K562 (cell line): ENCODE measurements at regions not wholly inside any gene's neighbourhood (a gene's known extent, or its start where the extent isn't known, plus 50 kb on each side); places are given as distances from the start of the nearest gene placed in this dataset.

Experiments used
- ATAC-seq: fragments of 200-7000 bp; cut with Tn5 transposase; 3 replicates; pipeline ENCODE4 v1.9.1; 2020; ENCODE audit warnings: moderate library complexity
- BruUV-seq: library from RNA; stranded (reverse); fragments of 400-500 nt; replicated peaks from 2 replicates; lab custom pipeline; 2021; lab: Mats Ljungman, UMichigan
- CTCF ChIA-PET: fragments of 300-600 bp; formaldehyde crosslinking; extraction: SDS; loops from one replicate; lab custom pipeline; 2021; ENCODE audit warnings: low intra/inter-chr PET ratio; lab: Yijun Ruan, JAX
- POLR2A ChIA-PET: fragments of 300-600, 350-650 bp; sonication (Branson Sonifier 250); formaldehyde crosslinking; extraction: SDS; loops from one replicate; lab custom pipeline; 2021; ENCODE audit warnings: antibody characterized with exemption, inconsistent platforms; lab: Yijun Ruan, JAX
- DNase-seq, 4 experiments: peaks; one replicate each; pipeline versions ENCODE4 v3.0.0 to v3.0.0-alpha.2; 2011 to 2018; ENCODE audit warnings: low spot score in 3 of 4, mixed read lengths in 3 of 4; ENCODE audit errors: extremely low read depth in 1 of 4
- FAIRE-seq: peaks from 2 replicates; lab custom pipeline; 2011; peaks lifted over from hg19 to GRCh38; lab: Jason Lieb, UNC
- H2AFZ ChIP-seq: 2 replicates; pipeline ENCODE4 v1.6.0; 2011; ENCODE audit warnings: low read depth, low read length, control low read depth, inconsistent platforms
- H3K27ac ChIP-seq: fragments of 200-600 bp; 3 replicates; pipeline ENCODE4 v1.8.0; 2011; ENCODE audit warnings: low read depth, mild to moderate bottlenecking, control low read depth, inconsistent platforms, low read length, moderate library complexity, mixed read lengths; ENCODE audit errors: extremely low read depth
- H3K27me3 ChIP-seq, 2 experiments: fragments of 300-600 bp in 1 of 2; 2 replicates in 1 of 2; 3 replicates in 1 of 2; pipeline versions ENCODE4 v1.6.0 to v1.8.0; 2011; ENCODE audit warnings: inconsistent platforms in 2 of 2, low read length in 2 of 2, mild to moderate bottlenecking in 1 of 2, mixed read lengths in 1 of 2, moderate library complexity in 1 of 2; ENCODE audit not compliant: control insufficient read depth in 2 of 2, insufficient read depth in 2 of 2
- H3K36me3 ChIP-seq: fragments of 300-600 bp; 3 replicates; pipeline ENCODE4 v1.8.0; 2011; ENCODE audit warnings: mild to moderate bottlenecking, low read length, inconsistent platforms; ENCODE audit not compliant: control insufficient read depth, insufficient read depth
- H3K4me1 ChIP-seq, 2 experiments: fragments of 200-600 bp in 1 of 2; replicated peaks in 1 of 2; 2 replicates in 1 of 2; 3 replicates in 1 of 2; pipeline versions ENCODE4 v1.5.1 to v1.8.0; 2011; ENCODE audit warnings: inconsistent platforms in 2 of 2, low read length in 2 of 2, mild to moderate bottlenecking in 1 of 2, mixed read lengths in 1 of 2, moderate library complexity in 1 of 2; ENCODE audit not compliant: control insufficient read depth in 2 of 2, insufficient read depth in 2 of 2
- H3K4me2 ChIP-seq: 2 replicates; pipeline ENCODE4 v1.6.1; 2011; ENCODE audit warnings: low read length, control low read depth, inconsistent platforms, mixed read lengths; ENCODE audit not compliant: insufficient read depth
- H3K4me3 ChIP-seq: fragments of 200-600 bp; sonication (generic), shearing (Covaris generic); 2 replicates; pipeline ENCODE4 v1.5.1; 2016; ENCODE audit warnings: control low read depth, inconsistent platforms
- H3K79me2 ChIP-seq: fragments of 200-600 bp; 3 replicates; pipeline ENCODE4 v1.8.0; 2011; ENCODE audit warnings: low read length, inconsistent platforms; ENCODE audit not compliant: control insufficient read depth, insufficient read depth
- H3K9ac ChIP-seq, 2 experiments: 2 replicates each; pipeline versions ENCODE4 v1.6.0 to v1.6.1; 2011; ENCODE audit warnings: low read depth in 2 of 2, low read length in 2 of 2, control low read depth in 1 of 2, inconsistent platforms in 1 of 2, mild to moderate bottlenecking in 1 of 2, mixed read lengths in 1 of 2; ENCODE audit not compliant: insufficient read depth in 1 of 2
- H3K9me1 ChIP-seq: one replicate; pipeline ENCODE4 v1.6.0; 2011; ENCODE audit warnings: inconsistent platforms, mild to moderate bottlenecking, low read length, moderate library complexity; ENCODE audit not compliant: control insufficient read depth, insufficient read depth
- H3K9me3 ChIP-seq: replicated peaks from 2 replicates; pipeline ENCODE4 v1.5.1; 2011; ENCODE audit warnings: low read depth, low read length, inconsistent platforms; ENCODE audit not compliant: control insufficient read depth, insufficient read depth
- H4K20me1 ChIP-seq: replicated peaks from 2 replicates; pipeline ENCODE4 v1.6.1; 2011; ENCODE audit warnings: low read length, inconsistent platforms, mixed read lengths; ENCODE audit not compliant: control insufficient read depth, insufficient read depth
- BHLHE40 ChIP-seq: IDR thresholded peaks from 2 replicates; pipeline ENCODE4 v1.6.1; 2011; ENCODE audit warnings: low read length, improper control_type of control experiment
- DACH1 ChIP-seq: fragments of 450-650 bp; IDR thresholded peaks from 2 replicates; pipeline ENCODE4 v1.6.1; 2018; ENCODE audit not compliant: partially characterized antibody
- MED1 ChIP-seq: sonication (generic); formaldehyde crosslinking; IDR thresholded peaks from 2 replicates; pipeline ENCODE4 v1.8.1; 2023; ENCODE audit warnings: missing genetic modification reagents, borderline replicate concordance
- NR2C2 ChIP-seq, 2 experiments: fragments of 200-800 bp in 1 of 2; sonication (Bioruptor generic) in 1 of 2; sonication (generic) in 1 of 2; formaldehyde crosslinking in 1 of 2; IDR thresholded peaks; 2 replicates each; pipeline versions ENCODE4 v1.6.1 to v1.8.0; 2016 to 2022; ENCODE audit warnings: mild to moderate bottlenecking in 1 of 2, missing compliant biosample characterization in 1 of 2, missing genetic modification characterization in 1 of 2, missing genetic modification reagents in 1 of 2
- YBX1 ChIP-seq: fragments of 450-650 bp; IDR thresholded peaks from 2 replicates; pipeline ENCODE4 v1.7.1; 2016; ENCODE audit warnings: mild to moderate bottlenecking
- ZNF23 ChIP-seq: fragments of 250-450 bp; sonication (Bioruptor Pico); IDR thresholded peaks from 2 replicates; pipeline ENCODE4 v1.4.0; 2020; ENCODE audit warnings: mild to moderate bottlenecking
- WGBS: fragments of 100-300 bp; shearing (Covaris generic); methylation state at CpG from one replicate; pipeline ENCODE4 v1.1.6; 2016; ENCODE audit warnings: low coverage, mixed read lengths; ENCODE audit not compliant: insufficient coverage; ENCODE audit errors: missing lambda C conversion rate; 5-methylcytosine and 5-hydroxymethylcytosine counted together
- in situ Hi-C: fragments of 300-500 bp; cut with MboI; formaldehyde crosslinking; loops from 4 replicates; pipeline ENCODE4 v1.15.0; 2018; ENCODE audit warnings: inconsistent platforms, mixed read lengths
- intact Hi-C: fragments of 100-400 bp; cut with micrococcal nuclease; formaldehyde crosslinking; loops from 2 replicates; pipeline ENCODE4 v1.14.2; 2022
- TF ChIP-seq, protein P1 (sequence below): fragments of 450-650 bp; IDR thresholded peaks from 2 replicates; pipeline ENCODE4 v1.6.1; 2018; ENCODE audit not compliant: partially characterized antibody

DNA sequence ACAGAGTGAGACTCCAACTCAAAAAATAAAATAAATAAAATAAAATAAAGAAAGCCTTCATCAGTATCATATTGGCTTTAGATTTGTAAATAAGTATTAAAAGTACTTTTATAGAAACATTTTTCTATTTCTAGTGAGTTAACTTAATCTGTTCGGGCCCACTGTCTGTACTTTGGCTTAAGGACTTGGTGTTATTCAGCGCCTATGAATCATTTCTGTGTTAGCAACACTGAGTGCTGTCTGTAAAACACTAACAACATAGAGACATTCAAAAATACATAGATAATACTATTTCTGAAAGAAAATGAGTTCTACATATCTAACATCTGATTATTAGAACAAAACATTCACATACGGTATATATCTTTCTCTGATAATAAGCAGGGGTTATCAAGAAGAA, 221.5 kb upstream of the CDH19 start:
- Histone ChIP-seq H3K9me1 (no peaks in the 10 kb centered on the region), H3K4me2 (no peak overlapping the region), H3K36me3 (no peaks in the 10 kb centered on the region), H3K9ac (no peak overlapping the region), H3K27me3 (no peaks in the 10 kb centered on the region), H3K27ac (no peak overlapping the region), H4K20me1 (no peaks in the 10 kb centered on the region), H3K79me2 (no peaks in the 10 kb centered on the region), H2AFZ (no peak overlapping the region), H3K4me1 (no peaks in the 10 kb centered on the region), H3K4me3 (no peak overlapping the region), H3K9me3 (no peaks in the 10 kb centered on the region)
- ChIA-PET CTCF (no interaction called here), POLR2A (no interaction called here)
- 0% methylated on average over 3 of the region's 3 CpGs for WGBS
- TF ChIP-seq DACH1 (no peak), MED1 (no peak), ZNF23 (CRISPR knock-in tag) (no peak), YBX1 (no peak), NR2C2 (CRISPR knock-in tag; IDR thresholded peaks at IDR 0.05) (no peak), NR2C2 (tag; IDR thresholded peaks at IDR 0.05) (no peak), BHLHE40 (no peak)
- TF ChIP-seq, protein P1, sequence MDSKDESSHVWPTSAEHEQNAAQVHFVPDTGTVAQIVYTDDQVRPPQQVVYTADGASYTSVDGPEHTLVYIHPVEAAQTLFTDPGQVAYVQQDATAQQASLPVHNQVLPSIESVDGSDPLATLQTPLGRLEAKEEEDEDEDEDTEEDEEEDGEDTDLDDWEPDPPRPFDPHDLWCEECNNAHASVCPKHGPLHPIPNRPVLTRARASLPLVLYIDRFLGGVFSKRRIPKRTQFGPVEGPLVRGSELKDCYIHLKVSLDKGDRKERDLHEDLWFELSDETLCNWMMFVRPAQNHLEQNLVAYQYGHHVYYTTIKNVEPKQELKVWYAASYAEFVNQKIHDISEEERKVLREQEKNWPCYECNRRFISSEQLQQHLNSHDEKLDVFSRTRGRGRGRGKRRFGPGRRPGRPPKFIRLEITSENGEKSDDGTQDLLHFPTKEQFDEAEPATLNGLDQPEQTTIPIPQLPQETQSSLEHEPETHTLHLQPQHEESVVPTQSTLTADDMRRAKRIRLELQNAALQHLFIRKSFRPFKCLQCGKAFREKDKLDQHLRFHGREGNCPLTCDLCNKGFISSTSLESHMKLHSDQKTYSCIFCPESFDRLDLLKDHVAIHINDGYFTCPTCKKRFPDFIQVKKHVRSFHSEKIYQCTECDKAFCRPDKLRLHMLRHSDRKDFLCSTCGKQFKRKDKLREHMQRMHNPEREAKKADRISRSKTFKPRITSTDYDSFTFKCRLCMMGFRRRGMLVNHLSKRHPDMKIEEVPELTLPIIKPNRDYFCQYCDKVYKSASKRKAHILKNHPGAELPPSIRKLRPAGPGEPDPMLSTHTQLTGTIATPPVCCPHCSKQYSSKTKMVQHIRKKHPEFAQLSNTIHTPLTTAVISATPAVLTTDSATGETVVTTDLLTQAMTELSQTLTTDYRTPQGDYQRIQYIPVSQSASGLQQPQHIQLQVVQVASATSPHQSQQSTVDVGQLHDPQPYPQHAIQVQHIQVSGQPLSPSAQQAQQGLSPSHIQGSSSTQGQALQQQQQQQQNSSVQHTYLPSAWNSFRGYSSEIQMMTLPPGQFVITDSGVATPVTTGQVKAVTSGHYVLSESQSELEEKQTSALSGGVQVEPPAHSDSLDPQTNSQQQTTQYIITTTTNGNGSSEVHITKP: no peak
- no peak for ATAC-seq
- in situ Hi-C loops (no loop called here), intact Hi-C loops (no loop called here)
- DNase-seq: no peak
- no peak for FAIRE-seq
- BruUV-seq: no TSS peak
